ENCODE measurements at regions not wholly inside any gene's neighbourhood (a gene's known extent, or its start where the extent isn't known, plus 50 kb on each side); places are given as distances from the start of the nearest gene placed in this dataset.
"Not testable (repeated sequence)": the region's sequence is repeated elsewhere in the genome, so short reads cannot be mapped to it uniquely, and the experiment has no call there.

DNA sequence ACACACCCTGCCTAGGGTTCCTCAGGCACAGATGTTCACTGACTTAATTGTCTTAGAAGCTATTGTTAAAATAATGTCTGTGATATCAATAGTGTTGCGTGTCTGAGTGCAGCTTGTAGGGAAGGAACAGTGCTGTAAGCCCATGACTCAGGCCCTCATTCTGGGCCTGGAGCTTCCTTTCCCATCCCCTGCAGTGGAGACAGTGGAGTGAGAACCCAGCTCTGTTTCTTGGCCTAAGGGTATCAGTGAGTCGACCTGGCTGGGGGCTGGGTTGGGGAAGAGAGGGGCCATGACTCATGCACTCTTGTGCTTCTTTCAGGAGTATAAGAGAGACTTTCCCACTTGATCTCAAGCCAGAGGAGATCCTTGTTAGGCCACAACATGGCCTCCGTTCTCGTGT lies 106.8 kb downstream of the HRH4 start:
- no peak for DNase-seq

DNA sequence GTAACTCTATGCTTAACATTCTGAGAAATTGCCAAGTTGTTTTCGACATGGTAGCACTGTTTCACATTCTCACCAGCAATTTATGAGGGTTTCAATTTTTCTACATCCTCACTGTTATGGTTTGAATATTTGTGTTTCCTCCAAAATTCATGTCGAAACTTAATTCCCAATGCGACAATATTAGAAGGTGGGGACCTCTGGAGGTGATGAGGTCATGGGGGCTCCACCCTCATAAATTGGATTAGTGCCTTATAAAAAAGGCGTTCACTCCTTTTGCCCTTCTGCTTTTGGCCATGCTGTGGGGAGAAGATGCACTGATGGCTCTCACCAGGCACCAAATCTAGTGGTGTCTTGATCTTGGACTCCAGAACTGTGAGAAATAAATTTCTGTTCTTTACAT lies 110.3 kb downstream of the HRH4 start:
- no peak for DNase-seq

DNA sequence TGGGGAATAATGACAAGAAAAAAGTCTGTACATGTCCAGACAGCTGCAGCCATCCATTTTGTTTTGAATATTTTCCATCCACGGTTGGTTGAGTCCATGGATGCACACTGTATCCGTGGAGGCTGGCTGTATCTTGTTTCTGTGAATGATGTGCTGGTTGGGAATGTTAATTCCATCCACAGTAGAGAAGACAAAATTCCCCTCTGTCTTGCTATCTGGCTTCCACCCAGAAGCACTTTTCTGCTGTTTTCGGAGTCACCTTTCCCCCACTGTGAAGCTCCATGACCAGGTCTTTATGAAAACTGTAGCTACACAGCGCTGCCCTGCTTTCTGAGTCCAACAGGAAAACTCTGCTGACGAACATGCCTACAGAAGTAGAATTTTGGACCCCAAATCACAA lies 122.3 kb downstream of the HRH4 start:
- no peak for DNase-seq

DNA sequence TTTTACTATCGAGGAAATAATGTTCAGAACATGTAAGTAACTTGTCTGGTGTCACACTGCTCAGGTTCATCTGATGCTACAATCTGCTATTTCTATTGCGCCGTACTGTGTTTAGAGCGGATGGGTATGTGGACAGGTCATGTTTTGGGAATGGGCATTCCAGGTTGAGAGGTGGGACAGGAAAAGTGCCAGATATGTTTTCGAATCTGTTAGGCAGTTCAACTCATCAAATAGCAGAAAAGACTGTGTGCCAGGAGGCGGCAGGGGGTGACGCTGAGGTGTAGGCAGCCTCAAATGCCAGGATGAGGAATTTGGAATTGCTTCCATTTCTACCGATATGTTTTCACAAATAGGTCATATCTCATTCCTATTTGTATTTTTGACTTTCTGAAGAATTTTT lies 123.8 kb downstream of the HRH4 start:
- no peak for DNase-seq

DNA sequence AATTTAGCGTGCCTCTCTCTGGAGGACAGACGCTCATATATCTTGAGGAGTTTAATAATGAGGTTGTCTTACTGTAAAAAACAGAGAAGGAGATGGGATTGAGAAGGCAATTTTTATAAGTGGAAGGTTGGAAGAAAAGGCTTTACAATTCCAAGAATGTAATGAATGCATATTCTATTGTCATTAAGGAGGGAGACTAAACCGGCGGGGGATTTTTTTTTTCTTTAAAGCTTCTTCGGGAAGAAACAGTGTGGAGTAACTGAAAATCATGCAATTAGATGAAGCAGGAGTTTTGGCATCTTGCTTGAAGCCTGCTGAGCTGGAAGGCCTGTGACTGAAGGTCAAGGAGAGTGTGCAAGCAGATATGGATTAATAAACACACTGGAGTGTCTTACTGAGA lies 124.4 kb downstream of the HRH4 start:
- no peak for DNase-seq

DNA sequence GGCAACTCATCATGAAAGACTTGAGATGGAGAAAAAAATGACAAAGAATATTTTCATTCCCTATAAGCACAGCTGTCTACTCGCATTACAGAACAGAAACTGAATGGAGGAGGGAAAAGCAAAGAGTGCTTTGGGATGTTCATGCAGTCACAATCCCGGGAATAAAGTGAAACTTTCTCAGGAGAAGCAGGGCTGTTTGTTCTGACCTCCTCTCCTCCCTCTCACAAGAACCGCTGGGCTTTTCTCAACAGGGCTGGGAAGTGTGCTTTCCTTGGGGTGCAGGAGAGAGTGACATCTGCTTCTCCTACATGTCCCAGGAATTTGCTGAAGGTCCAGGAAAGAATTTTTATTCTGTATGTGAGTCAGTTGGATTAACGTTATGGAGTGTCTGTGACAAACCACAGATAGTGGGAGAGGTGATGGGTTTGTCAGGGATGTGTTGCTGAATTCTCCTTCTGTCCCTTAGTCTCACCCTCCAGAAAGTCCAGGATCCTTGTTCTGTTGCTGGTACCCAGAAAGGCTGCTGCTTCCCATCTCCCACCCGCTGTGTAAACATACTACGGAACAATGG lies 125.6 kb downstream of the HRH4 start:
- no peak for DNase-seq

DNA sequence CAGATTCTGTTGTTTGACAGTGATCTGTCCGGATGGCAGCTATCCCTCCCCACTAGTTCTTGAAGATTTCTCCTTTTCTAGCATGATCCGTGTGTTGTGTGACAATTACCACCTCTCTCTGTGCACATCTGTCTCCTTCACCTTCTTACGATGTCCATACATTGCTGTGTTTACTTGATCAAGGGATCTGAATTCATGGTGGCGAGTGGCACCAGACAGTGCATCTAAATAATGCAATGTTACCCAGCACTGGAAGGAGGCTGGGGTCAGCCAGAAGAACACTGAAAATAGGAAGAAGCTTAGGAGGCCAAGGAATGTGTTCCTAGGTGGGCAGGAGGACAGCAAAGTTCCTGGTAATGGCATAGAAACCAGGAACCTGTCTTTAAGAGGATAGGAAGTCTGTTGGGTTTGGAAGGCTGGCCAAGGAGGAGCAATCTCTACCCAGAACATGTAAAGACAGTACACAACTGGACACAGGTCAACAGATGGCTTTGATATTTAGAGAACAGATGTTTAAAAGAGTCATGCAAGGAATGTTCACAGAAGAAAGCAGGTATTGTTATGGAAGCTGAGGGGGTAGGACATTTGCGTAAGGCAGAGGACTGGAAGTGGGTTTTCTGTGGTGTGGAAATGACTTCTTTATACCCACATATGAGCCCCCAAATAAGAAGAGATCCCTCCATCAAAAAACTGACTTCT lies 126.4 kb downstream of the HRH4 start:
- no peak for DNase-seq

DNA sequence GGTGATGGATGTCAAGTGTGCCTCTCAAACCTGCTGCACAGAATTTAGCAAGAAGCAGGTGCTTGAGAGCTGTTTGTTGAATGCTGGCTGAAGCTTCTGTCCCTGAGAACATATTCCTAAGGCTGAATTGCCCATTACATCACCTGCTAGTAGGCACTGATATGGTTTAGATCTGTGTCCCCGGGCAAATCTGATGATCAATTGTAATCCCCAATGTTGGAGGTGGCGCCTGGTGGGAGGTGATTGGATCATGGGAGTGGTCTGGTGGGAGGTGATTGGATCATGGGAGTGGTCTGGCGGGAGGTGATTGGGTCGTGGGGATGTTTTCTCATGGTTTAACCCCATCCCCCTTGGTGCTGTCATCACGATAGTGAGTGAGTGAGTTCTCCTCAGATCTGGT lies 128.0 kb downstream of the HRH4 start:
- no peak for DNase-seq

DNA sequence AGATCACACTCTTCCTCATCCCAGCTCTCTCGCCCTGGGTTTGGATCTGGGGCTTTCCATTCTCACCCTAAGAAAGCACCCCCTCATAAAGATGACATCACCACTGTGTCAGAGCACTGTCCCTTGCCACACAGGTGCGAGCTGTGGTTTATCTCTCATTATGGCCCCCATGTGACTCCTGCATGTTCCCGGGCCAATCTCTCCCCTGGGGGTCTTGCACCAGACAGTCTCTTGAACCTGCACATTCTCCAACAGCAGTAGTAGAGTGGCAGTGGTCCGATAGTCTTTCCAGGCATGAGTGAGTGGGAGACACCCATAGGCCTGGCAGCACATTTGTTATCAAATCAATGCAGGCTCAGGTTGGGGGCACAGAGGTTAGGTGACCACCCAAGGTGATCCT lies 130.5 kb downstream of the HRH4 start:
- no peak for DNase-seq

DNA sequence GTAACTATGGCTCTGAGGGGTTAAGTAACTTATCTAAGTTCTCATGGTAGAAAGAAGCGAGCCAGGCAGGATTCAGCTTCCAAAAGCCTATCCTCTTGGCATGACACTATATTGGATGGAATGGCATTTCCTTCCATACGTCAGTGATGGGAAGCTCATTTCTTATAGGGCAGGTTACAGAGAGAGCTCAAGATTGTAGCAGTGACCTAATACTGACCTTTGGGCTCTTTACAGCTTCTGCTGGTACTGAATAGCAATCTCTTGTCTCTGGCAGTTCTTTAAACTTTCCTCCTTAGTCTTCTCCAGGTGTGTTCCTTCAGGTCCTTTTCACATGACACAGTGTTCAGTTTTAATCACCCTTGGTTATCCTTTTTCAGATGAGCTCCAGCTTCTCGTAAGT lies 133.0 kb downstream of the HRH4 start:
- DNase-seq, result no peak

DNA sequence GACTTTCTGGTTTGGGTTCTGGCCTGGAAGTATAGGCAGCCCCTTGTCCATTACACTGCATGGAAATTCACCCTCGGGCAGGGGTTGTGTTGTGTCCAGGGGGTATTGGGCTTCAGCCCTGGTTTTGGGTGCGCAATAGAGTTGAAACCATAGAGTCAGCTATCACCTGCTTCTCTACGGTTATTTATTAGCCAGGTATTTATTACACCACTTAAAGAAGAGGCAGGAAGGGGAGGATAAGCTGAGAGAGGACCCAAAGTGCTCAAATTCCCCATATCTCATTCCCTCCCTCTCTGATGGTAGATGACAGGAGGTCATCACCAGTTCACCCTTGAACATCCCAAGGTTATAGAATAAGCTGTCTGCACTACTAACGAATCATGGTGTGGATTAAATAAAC lies 133.4 kb downstream of the HRH4 start:
- no peak for DNase-seq

DNA sequence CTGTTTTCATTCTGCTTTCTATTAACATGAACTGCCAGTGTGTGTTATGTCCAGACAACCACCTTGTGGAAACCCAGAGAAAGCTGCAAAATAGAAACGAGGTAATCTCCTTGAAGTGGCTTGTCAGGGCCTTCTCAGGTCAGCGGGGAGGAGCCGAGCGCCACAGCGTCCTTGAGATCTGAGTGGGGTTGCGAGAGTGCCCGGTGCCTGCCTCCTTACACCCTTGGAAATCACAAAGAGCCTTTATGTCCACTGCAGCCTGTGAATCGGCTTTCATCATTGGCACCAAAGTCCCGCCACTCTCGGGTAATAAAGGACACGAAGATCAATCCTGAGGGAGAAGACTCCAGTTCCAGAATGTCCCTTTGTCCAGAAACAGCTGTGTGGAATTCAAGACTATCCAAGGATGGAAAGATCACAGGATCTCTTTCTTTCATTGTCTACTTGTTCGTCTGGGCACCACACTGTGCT lies 135.2 kb downstream of the HRH4 start:
- no peak for DNase-seq

DNA sequence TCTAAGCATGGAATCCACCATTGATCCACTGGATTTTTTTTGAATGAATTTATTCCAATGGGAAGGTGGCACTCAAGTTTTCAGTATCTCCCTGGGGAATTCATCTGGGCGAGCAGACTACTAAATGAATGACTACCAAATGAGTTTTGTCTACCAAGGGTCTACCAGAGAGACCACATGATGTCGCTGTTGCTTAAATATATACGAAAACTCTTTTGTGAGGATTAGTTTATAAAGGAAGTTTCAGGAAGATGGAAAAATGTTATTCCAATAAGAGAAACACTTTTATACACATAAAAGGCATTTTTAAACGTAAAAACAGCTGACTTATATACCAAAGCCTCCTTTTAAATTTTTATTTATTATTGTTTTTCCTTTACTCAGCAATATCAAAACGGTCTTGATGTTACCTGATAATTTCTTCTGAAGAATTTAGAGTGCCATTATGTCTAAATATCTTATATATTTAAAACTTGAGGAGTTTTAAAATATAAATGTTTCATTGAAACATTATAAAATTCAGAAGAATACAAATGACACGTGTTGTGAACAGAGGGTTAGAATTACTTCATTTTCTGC lies 139.7 kb downstream of the HRH4 start:
- no peak for DNase-seq

DNA sequence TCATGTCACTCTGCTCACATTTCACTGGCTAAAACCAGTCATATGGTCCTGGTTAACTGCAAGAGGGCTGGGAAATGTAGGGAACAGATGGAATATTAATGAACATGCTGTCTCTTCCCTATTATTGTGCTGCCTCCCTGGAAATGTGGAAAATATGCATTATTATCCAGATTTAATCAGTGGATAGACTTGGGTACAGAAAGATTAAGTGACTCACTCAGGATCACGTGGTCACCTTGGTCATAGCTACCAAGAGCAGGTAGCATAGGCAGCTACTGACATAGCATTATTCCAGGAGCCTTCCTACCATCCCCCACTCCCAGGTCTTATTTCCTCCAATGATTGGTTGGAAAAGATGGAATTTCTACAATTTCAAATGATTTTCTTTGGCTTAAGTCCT lies 141.1 kb downstream of the HRH4 start:
- DNase-seq, result no peak

DNA sequence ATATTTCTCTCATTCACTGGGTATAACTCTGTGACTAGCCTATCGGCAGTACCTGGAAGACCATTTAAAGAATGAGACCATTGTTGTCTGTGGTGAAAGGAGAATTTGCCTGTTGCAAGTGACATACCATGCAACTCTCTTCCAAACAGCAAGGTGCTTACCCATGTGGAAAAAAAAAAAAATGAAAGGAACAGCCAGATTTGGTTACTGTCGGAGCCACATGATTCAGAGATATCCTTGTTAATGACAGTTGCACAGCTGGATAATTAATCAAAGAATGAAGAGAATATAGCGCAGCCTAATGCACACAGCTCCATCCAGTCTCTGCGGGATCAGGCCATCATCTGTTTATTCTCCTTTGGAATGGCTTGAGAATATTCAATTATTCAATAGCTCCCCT lies 141.8 kb downstream of the HRH4 start:
- DNase-seq, result no peak

DNA sequence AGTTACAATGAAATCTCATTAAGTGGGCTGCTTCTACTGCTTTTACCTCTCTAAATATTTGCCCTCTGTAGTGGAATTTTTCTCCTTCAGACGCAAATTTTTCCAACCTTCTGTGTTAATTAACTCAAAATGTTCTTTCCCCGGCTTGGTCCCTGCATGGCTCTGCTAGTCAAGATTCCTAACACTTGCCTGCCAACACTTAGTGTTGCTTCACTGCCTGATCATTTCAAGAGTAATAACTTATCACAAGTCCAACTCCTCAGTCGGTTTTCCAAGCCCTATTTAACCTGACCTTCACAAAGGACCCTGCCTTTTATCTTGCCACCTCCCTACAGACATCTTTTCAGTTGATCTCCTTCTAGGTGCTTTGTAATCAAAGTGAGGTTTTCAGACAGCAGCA lies 142.7 kb downstream of the HRH4 start:
- no peak for DNase-seq

DNA sequence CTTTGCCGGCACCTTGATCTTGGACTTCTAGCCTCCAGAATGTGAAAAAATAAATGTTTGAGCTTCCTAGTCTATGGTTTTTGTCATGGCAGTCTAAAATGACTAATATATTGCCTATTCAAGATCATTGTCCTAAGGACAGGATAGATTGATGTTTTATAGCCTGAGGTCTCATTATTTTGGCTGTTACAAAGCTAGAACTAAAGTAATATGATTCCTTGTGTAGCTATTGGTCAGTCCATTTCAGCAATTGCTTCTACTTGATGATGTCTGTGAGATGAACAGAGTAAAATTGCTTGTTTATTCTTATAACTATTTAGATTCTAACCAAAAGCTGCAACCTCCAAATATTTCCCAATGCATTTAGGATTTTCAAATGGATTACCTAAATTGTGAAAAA lies 145.0 kb downstream of the HRH4 start:
- no peak for DNase-seq

DNA sequence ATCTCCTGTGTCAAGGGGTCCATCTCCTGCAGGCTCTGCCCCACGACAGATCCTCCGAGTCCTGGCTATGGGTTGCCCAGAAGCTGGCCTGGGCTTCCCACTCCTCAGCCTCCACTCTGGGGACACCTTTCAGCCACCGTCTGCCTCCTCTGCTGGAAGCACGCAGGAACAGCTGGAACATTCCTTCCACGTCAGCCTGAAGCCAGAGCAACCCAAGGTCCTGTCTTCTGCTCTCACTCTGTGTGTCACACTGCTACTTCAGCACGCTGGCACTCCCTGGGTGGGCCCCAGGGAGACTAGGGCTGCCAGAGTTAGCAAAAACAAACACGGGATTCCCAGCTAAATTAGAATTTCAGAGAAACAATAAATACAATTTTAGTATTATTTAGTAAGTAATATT lies 148.8 kb downstream of the HRH4 start:
- no peak for DNase-seq

DNA sequence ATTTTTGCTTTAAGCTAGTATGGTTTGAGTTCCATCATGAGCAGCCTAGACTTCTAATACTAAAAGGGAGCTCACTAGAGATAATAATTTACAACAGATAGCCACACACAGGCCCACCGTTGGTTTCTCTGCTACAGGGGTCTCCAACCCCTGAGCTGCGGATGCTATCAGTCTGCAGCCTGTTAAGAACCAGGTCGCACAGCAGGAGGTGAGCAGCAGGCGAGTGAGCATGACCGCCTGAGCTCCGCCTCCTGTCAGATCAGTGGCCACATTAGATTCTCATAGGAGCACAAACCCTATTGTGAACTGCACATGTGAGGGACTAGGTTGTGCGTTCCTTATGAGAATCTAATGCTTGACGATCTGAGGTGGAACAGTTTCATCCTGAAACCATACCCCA lies 150.6 kb downstream of the HRH4 start:
- no peak for DNase-seq

DNA sequence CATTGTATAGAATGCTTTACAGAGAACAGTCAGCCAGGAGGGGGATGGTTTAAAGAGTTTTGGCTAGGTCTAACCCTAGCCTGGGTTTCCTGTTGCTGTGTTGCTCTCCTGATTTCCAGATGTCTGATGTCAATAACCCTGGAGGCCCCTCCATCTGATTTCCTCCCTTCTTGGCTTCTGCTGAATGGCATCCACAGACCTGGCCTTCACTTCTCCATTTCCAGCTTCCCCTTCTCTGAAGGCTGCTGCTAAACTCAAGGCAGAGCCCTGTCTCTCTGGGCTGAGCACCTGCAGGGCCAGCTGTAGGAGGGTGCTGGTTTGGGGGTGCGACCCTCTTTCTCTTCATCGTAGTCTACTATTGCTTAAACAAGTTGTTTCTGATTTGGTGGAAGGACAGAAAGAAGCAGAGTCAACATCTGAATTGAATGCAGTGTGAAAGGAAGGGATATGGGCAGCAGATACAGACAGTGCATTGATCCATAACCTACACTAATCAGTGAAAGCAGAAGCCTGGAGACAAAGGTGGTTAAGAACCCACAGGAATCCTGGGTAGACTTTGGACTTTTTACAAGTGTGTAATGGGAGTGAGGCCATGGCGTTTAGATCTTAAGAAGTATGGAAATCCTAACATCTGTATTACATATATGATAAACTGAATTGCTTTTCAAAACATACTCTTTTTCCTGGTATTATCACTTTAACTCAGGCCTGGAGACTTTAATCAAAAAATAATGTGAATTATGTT lies 153.6 kb downstream of the HRH4 start:
- no peak for DNase-seq

DNA sequence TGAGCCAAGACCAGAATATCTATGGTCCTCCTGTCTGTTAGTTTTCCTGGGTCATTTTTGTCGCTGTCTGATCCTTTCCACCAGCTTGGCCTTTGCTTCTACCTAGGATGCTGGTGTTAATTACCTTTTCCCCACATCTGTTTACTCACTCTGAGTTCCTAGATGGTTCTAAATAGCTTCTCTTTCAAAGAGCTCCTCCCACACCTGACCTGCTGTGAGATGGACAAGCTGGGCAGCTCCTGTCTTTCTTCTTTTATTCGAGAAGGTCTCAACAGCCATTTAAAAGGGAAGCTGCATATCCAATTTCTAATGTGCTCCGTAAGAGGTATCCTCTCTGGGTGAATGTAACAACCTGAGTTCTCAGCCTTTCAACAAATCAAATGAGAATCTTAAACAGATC lies 156.2 kb downstream of the HRH4 start:
- DNase-seq, result no peak

DNA sequence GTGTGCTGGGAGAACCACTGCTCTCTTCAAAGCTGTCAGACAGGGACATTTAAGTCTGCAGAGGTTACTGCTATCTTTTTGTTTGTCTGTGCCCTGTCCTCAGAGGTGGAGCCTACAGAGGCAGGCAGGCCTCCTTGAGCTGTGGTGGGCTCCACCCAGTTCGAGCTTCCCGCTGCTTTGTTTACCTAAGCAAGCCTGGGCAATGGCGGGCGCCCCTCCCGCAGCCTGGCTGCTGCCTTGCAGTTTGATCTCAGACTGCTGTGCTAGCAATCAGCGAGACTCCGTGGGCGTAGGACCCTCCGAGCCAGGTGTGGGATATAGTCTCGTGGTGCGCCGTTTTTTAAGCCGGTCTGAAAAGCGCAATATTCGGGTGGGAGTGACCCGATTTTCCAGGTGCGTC lies 164.0 kb downstream of the HRH4 start:
- not testable (repeated sequence) for DNase-seq

DNA sequence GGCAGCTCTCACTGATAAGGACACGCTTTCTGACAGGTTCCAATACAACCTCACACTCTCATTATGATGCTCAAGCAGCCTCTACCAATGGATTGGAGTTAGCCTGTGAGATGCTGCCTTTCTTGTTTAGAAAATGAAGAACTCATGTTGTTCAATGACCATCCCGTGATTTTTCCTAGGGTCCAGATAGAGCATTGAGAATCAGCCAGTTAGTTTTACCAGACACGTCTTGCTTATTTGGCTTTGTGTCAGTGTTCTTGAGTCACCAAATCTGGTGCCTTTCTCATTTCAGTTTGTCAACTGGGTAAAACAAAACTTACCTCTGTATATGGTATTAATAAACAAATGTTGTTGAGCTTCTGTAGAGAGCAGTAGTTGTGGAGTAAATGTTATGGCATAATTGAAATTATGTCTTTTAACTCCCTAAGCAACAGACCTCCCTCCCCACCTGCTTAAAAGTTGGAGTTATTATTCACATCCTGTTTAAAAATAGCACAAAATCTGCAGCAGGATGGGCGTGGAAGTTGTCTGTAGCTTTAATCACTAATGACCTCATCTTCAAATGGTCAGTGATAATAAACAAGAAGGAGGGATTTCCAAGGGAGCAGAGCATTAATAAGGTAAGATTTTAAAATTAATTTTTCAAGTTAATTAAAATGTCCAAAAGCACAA lies 167.3 kb downstream of the HRH4 start:
- no peak for DNase-seq

DNA sequence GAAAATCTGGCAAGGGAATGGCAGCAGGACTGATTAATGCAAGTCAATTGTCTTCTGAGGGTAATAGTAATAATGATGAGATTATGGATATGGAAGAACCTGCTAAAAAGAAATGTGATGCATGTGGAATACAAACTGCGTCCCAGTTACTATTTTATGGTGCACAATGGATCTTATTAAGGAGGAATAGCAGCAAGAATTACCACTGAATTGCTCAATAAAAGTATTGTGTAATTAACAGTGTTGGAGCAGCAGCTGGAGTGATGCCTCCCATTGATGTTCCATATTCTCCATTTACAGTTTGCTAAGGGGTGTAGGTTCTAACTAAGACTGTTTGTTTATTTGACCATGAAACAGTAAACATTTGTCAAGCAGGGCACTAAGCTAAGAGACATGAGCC lies 167.9 kb downstream of the HRH4 start:
- DNase-seq, result no peak
